Liver (tissue), 8 donors: ENCODE measurements at regions not wholly inside any gene's neighbourhood (a gene's known extent, or its start where the extent isn't known, plus 50 kb on each side); places are given as distances from the start of the nearest gene placed in this dataset.

Source experiments
- DNase-seq: peaks from one replicate; pipeline ENCODE4 v3.0.0-alpha.2; 2017; ENCODE audit warnings: low spot score
- H3K27ac ChIP-seq, 2 donors: one replicate each; pipeline ENCODE4 v1.7.0; 2013; ENCODE audit warnings: inconsistent platforms in 2 of 2, low read length in 2 of 2, control low read depth in 1 of 2, low read depth in 1 of 2, mild to moderate bottlenecking in 1 of 2
- H3K27me3 ChIP-seq, 4 donors: one replicate each; pipeline versions ENCODE4 v1.6.1 to v1.7.0; 2013; ENCODE audit warnings: low read length in 3 of 4, inconsistent platforms in 1 of 4, mild to moderate bottlenecking in 1 of 4, moderate library complexity in 1 of 4; ENCODE audit not compliant: control insufficient read depth in 4 of 4, insufficient read depth in 4 of 4
- H3K36me3 ChIP-seq, 4 donors: one replicate each; pipeline versions ENCODE4 v1.6.1 to v1.7.0; 2013; ENCODE audit warnings: low read length in 3 of 4, mild to moderate bottlenecking in 3 of 4, low read depth in 1 of 4, moderate library complexity in 1 of 4; ENCODE audit not compliant: control insufficient read depth in 4 of 4, insufficient read depth in 3 of 4
- H3K4me1 ChIP-seq, 4 donors: one replicate each; pipeline versions ENCODE4 v1.6.1 to v1.7.0; 2013; ENCODE audit warnings: low read length in 3 of 4, mild to moderate bottlenecking in 3 of 4, moderate library complexity in 1 of 4; ENCODE audit not compliant: control insufficient read depth in 4 of 4, insufficient read depth in 4 of 4
- H3K4me3 ChIP-seq, 3 donors: one replicate each; pipeline versions ENCODE4 v1.6.1 to v1.7.0; 2013; ENCODE audit warnings: low read length in 3 of 3, control low read depth in 1 of 3, low read depth in 1 of 3, mild to moderate bottlenecking in 1 of 3
- H3K9ac ChIP-seq, 2 donors: one replicate each; pipeline ENCODE4 v1.7.0; 2013; ENCODE audit warnings: low read length in 2 of 2, mild to moderate bottlenecking in 2 of 2, moderate library complexity in 2 of 2, control low read depth in 1 of 2, low read depth in 1 of 2
- H3K9me3 ChIP-seq, 4 donors: one replicate each; pipeline versions ENCODE4 v1.6.1 to v1.7.0; 2013; ENCODE audit warnings: low read length in 3 of 4; ENCODE audit not compliant: control insufficient read depth in 4 of 4
- ATF3 ChIP-seq: IDR thresholded peaks from 2 replicates; pipeline ENCODE4 v1.6.1; 2016; ENCODE audit warnings: antibody characterized with exemption
- EGR1 ChIP-seq, 2 donors: IDR thresholded peaks; 2 replicates each; pipeline ENCODE4 v1.6.1; 2016 to 2018; ENCODE audit warnings: antibody characterized with exemption in 2 of 2, low read depth in 2 of 2
- FOXA1 ChIP-seq: IDR thresholded peaks from 2 replicates; pipeline ENCODE4 v1.6.1; 2016; ENCODE audit warnings: antibody characterized with exemption
- FOXA2 ChIP-seq: IDR thresholded peaks from 2 replicates; pipeline ENCODE4 v1.6.1; 2016; ENCODE audit warnings: antibody characterized with exemption
- GABPA ChIP-seq, 2 donors: IDR thresholded peaks in 1 of 2; conservative IDR thresholded peaks in 1 of 2; 2 replicates each; pipeline ENCODE4 v1.6.1; 2016; ENCODE audit warnings: antibody characterized with exemption in 2 of 2, mild to moderate bottlenecking in 1 of 2, moderate library complexity in 1 of 2
- HNF4A ChIP-seq, 2 donors: conservative IDR thresholded peaks; 2 replicates each; pipeline ENCODE4 v1.6.1; 2016; ENCODE audit warnings: antibody characterized with exemption in 2 of 2, mild to moderate bottlenecking in 2 of 2
- HNF4G ChIP-seq: IDR thresholded peaks from 2 replicates; pipeline ENCODE4 v1.6.1; 2016; ENCODE audit warnings: antibody characterized with exemption
- JUND ChIP-seq, 2 donors: IDR thresholded peaks; 2 replicates each; pipeline ENCODE4 v1.6.1; 2016; ENCODE audit warnings: antibody characterized with exemption in 2 of 2
- MAX ChIP-seq: IDR thresholded peaks from 2 replicates; pipeline ENCODE4 v1.6.1; 2016; ENCODE audit warnings: antibody characterized with exemption
- NR2F2 ChIP-seq: IDR thresholded peaks from 2 replicates; pipeline ENCODE4 v1.6.1; 2016; ENCODE audit warnings: antibody characterized with exemption
- RAD21 ChIP-seq, 2 donors: IDR thresholded peaks; 2 replicates each; pipeline ENCODE4 v1.6.1; 2016; ENCODE audit warnings: antibody characterized with exemption in 2 of 2, mild to moderate bottlenecking in 2 of 2
- REST ChIP-seq: IDR thresholded peaks from 2 replicates; pipeline ENCODE4 v1.6.1; 2016; ENCODE audit warnings: antibody characterized with exemption, mild to moderate bottlenecking
- RXRA ChIP-seq, 2 donors: IDR thresholded peaks; 2 replicates each; pipeline ENCODE4 v1.6.1; 2017 to 2018; ENCODE audit warnings: antibody characterized with exemption in 2 of 2, mild to moderate bottlenecking in 1 of 2
- SP1 ChIP-seq: IDR thresholded peaks from 2 replicates; pipeline ENCODE4 v1.6.1; 2018; ENCODE audit warnings: antibody characterized with exemption, mild to moderate bottlenecking
- TAF1 ChIP-seq: conservative IDR thresholded peaks from 2 replicates; pipeline ENCODE4 v1.6.1; 2016; ENCODE audit warnings: antibody characterized with exemption, mild to moderate bottlenecking
- WGBS: extraction: QIAGEN DNeasy Blood & Tissue Kit; methylation state at CpG from one replicate; pipeline ENCODE4 v1.1.7; 2013; 5-methylcytosine and 5-hydroxymethylcytosine counted together
- TF ChIP-seq, protein P1 (sequence below): fragments of 150-350 bp; IDR thresholded peaks from 2 replicates; pipeline ENCODE4 v1.5.1; 2017; ENCODE audit warnings: improper control_type of control experiment, low read depth, low read length; ENCODE audit not compliant: missing input control
- TF ChIP-seq, protein P2 (sequence below): IDR thresholded peaks from 2 replicates; pipeline ENCODE4 v1.6.1; 2016; ENCODE audit warnings: antibody characterized with exemption
- donor health status: healthy.
- donor health status: healthy.
- donor health status: healthy.
- donor health status: healthy.
- donor health status: healthy.

DNA sequence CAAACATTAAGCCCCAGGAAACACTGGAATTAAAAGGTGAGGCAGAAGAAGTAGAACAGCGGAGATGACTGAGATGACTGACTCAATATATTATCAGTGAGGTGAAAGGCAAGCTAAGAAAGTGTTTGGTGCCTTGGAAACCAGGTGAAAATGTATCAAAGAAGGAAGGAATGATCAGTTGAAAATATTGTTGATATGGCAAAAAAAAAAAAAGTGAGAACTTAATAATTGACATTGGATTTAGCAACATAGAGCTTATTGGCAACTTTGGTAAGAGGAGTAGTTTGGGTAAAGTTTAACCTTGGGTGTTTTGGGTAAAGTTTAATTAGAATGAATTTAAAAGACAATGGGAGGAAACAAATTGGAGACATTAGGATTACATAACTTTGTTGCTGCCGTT, 127.7 kb upstream of the MYOCD start:
- Histone ChIP-seq H3K27ac (no peak overlapping the region), H3K36me3 (no peaks in the 10 kb centered on the region), H3K4me1 (no peaks in the 10 kb centered on the region), H3K9ac (no peak overlapping the region), H3K27me3 (no peaks in the 10 kb centered on the region), H3K9me3 (no peaks in the 10 kb centered on the region), H3K4me3 (no peak overlapping the region)
- TF ChIP-seq, protein P1, sequence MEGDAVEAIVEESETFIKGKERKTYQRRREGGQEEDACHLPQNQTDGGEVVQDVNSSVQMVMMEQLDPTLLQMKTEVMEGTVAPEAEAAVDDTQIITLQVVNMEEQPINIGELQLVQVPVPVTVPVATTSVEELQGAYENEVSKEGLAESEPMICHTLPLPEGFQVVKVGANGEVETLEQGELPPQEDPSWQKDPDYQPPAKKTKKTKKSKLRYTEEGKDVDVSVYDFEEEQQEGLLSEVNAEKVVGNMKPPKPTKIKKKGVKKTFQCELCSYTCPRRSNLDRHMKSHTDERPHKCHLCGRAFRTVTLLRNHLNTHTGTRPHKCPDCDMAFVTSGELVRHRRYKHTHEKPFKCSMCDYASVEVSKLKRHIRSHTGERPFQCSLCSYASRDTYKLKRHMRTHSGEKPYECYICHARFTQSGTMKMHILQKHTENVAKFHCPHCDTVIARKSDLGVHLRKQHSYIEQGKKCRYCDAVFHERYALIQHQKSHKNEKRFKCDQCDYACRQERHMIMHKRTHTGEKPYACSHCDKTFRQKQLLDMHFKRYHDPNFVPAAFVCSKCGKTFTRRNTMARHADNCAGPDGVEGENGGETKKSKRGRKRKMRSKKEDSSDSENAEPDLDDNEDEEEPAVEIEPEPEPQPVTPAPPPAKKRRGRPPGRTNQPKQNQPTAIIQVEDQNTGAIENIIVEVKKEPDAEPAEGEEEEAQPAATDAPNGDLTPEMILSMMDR = no peak
- TF ChIP-seq FOXA1 (no peak), SP1 (no peak), TAF1 (no peak), HNF4A (conservative IDR thresholded peaks at IDR 0.05) (no peak), EGR1 (IDR thresholded peaks at IDR 0.05; ENCODE audit: low read depth in 2 of 2) (no peak), GABPA (IDR thresholded peaks at IDR 0.05 in 1 of 2, conservative IDR thresholded peaks at IDR 0.05 in 1 of 2) (no peak), JUND (IDR thresholded peaks at IDR 0.05) (no peak), RXRA (IDR thresholded peaks at IDR 0.05) (no peak), REST (no peak), NR2F2 (no peak), RAD21 (IDR thresholded peaks at IDR 0.05) (no peak), MAX (no peak), ATF3 (no peak), HNF4G (no peak)
- WGBS = 74% methylated on average over 2 of the region's 2 CpGs
- no peak for DNase-seq

GRCh38 chr17:12545877-12546513, 119.7 kb upstream of the MYOCD start:
- Histone ChIP-seq H3K27me3 (peaks cover 0 to 3% (median 1%) of the 10 kb centered on the region in 4 donors), H3K27ac (no peak overlapping the region), H3K36me3 (no peaks in the 10 kb centered on the region), H3K4me1 (no peaks in the 10 kb centered on the region), H3K9ac (no peak overlapping the region), H3K9me3 (no peaks in the 10 kb centered on the region), H3K4me3 (no peak overlapping the region)
- DNase-seq = no peak
- 27% methylated on average over 9 of the region's 9 CpGs for WGBS
- TF ChIP-seq RAD21 (IDR thresholded peaks at IDR 0.05) (peak; percentile 51 to 75), RXRA (IDR thresholded peaks at IDR 0.05) (no peak), HNF4G (no peak), FOXA1 (no peak), EGR1 (IDR thresholded peaks at IDR 0.05; ENCODE audit: low read depth in 2 of 2) (no peak), SP1 (no peak), ATF3 (no peak), MAX (no peak), JUND (IDR thresholded peaks at IDR 0.05) (no peak), HNF4A (conservative IDR thresholded peaks at IDR 0.05) (no peak), FOXA2 (no peak)
- TF ChIP-seq, protein P2, sequence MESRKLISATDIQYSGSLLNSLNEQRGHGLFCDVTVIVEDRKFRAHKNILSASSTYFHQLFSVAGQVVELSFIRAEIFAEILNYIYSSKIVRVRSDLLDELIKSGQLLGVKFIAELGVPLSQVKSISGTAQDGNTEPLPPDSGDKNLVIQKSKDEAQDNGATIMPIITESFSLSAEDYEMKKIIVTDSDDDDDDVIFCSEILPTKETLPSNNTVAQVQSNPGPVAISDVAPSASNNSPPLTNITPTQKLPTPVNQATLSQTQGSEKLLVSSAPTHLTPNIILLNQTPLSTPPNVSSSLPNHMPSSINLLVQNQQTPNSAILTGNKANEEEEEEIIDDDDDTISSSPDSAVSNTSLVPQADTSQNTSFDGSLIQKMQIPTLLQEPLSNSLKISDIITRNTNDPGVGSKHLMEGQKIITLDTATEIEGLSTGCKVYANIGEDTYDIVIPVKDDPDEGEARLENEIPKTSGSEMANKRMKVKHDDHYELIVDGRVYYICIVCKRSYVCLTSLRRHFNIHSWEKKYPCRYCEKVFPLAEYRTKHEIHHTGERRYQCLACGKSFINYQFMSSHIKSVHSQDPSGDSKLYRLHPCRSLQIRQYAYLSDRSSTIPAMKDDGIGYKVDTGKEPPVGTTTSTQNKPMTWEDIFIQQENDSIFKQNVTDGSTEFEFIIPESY = no peak
- TF ChIP-seq, protein P1 = peak; percentile 57
